HG02870 (cell line): ENCODE measurements at regions not wholly inside any gene's neighbourhood (a gene's known extent, or its start where the extent isn't known, plus 50 kb on each side); places are given as distances from the start of the nearest gene placed in this dataset.

Experiments
- ATAC-seq: cut with Tn5 transposase; IDR thresholded peaks from one replicate; pipeline ENCODE4 v1.9.1; 2021; ENCODE audit warnings: mild to moderate bottlenecking, moderate library complexity; ENCODE audit not compliant: unreplicated experiment

DNA sequence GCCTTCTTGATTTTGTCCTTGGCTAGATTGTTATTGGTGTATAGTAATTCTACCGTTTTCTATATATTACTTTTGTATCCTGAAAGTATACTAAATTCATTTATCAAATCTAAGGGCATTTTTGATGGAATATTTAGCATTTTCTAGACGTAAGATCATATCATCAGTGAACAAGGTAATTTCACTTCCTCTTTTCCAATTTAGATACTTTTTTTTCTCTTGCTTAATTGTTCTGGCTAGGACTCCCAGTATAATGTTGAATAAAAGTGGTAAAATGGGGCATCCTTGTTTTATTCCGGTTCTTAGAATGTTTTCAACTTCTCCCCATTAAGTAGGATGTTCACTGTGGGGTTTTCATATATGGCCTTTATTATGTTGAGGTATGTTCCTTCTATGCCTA, 260.7 kb downstream of the POLR1F start:
- ATAC-seq: no peak

DNA sequence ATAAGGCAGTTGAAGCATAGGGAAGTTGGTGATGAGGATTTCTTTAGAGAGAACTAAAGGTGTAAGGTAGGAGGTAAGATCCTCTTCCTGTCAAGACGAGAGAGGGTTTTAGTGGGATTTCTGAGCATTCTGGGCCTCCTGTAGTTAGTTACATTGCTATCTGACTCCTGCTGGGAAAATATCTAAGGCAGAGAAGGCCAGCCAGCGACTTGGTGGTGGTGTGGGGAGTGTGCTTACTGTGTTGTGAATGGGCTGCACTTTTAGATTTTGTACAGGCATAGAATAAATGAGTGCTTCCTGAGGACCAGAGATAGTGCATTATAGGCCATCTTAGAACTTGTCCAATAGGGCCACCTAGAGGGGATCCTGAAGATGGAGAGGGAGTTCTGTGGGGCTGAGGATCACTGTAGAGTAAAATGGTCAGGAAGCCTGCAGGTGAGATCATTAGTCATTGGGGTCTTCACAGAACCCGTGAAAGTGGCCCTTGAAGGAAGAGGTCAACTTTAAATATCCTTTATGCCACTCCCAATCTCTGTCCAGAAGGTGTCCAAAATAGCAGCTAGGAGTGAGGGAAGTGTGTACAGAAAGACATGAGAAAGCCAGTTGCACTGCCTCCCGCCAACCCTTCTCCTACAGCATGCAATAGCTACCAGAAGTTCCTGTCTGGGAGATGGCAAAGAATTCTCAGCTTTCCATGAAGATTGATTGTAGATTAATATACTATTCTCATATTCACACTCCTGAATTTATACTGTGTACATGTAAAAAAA, 266.6 kb downstream of the POLR1F start:
- no peak for ATAC-seq

DNA sequence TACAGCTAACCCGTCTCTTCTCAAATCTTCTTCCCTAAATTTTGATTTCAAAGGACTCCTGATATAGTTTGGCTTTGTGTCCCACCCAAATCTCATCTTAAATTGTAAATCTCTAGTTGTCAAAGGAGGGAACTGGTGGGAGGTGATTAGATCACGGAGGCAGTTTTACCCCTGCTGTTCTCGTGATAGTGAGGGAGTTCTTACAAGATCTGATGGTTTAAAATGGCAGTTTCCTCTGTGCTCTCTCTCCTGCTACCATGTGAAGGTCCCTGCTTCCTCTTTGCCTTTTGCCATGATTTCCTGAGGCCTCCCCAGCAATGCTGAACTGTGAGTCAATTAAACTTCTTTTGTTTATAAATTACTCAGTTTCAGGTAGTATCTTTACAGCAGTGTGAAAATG, 269.3 kb downstream of the POLR1F start:
- ATAC-seq: no peak

DNA sequence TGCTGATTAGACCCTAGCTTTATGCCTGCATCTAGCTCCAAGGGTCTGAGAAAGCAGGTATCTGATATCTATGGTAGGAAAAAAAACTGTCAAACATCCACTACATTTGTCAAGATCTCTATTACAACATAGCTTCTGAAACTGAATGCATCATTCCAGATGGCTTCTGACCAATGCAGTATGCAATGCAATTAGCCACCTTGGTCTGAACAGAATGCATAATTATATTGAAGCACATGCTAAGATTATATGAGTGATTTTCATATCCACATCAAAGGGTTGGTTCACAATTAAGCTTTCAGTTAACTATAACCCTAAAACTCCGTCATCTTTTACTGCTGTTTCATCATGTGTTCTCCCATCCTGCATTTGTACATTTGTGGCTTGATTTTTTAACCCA, 271.4 kb downstream of the POLR1F start:
- ATAC-seq: no peak

DNA sequence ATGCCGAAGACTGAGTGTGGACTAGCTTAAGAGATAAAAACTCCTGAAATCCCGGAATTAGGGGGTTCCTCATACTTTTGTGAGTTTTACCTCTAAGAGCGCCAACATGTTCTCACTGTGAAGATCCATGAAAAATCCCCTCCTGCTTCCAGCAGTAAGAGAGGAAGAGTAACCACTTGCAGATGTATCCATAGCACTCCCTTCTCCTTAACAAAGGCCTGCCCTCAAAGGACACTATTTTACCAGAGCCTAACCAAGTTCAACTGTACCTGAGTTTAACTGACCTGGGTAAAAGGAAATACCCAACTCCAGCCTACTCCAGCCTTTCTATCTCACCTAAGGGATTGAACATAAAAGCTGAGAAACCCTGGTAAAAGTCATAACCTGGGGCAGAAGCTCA, 280.9 kb downstream of the POLR1F start:
- ATAC-seq: no peak

DNA sequence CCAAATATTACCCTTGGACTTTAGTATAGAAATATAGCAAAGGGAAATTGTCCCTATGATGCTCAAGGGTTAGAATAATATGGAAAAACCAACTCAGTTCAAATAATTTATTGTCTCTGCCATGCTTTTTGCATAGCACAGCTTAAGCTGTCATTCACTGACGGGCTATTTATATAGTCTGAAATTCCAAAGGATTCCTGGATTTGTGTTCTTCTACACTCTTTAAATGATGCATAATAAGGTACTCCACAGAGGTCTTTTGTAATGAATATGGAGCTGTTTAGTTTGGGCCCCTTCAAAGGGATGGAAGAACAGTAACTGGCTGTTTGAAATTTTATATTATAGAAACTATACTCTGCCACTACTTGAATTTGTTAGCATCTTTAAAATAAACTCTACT, 276.6 kb upstream of the FERD3L start:
- no peak for ATAC-seq

DNA sequence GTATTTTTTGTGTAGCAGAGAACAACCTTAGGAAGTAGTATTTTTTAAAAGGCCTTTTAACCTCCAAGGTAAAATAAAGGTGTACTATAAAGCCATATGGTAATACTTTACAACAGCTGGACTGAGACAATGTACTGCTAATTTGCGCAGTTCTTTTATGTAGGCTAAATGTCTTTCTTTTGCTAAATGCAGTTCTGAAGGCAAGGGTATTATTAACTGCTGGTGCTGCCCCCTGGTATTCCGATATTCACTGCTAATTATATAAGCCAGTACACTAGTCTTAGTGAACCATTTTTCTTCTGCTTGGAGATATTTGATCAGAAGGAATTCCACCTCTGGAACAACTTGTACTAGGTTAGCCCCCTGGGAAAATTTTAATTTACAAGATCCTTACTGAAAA, 272.0 kb upstream of the FERD3L start:
- no peak for ATAC-seq

DNA sequence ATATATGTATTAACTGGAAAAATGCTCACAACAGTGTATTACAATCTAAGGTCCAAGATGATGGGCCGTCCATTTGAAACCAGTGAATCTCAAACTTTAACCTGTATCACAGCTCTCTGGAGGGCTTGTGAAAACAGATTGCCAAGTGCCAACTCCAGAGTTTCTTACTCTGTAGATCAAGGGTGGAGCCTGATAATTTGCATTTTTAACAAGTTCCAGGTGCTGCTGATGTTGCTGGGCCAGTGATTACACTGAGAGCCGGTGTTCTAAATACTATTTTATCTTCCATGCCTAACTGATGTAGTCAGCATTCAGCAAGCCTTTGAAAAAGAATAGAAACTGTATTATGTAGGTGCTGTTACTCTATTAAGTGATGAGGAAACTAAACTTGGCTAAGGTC, 269.9 kb upstream of the FERD3L start:
- no peak for ATAC-seq

DNA sequence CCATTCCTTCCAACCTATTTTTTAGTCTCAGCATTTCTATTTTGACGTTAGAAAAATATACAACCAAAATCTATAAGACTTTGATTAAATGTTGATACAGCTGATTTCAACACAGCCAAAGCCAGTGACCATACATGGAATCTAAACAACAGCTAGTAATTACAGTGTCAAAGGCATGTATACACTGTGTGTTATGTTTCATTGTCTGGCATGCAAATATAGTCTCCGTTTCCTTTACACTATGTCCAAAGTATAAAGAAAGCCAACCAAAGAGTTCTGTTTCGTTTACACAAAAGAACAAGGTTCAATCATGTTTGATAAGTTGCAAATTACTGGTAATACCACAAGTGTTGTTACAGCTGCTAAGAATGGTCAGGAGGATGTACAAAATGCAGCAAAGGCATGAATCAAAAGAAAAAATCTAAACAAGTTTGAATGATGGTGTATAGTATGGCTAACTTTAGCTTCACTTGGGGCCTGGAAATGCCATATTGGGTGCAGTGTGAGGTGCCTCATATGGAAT, 268.3 kb upstream of the FERD3L start:
- no peak for ATAC-seq

DNA sequence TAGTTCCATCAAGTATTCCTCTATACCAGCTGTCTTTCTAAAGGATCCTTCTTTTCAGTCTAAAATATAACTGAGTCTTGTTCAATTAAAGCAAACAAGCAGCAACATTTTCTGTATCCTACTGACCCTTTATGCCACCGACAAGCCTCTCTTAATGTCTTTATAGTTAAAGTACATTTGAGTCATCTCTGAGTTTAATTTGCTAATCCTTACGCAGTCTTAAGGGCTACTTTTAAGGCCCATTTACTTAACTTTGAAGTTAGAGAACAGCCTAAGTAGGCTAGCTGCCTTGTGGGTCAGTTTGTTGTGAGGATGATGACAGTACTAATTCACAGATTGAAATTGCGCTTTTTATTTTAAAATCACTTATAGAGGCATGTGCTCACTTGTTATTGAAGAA, 265.5 kb upstream of the FERD3L start:
- no peak for ATAC-seq

DNA sequence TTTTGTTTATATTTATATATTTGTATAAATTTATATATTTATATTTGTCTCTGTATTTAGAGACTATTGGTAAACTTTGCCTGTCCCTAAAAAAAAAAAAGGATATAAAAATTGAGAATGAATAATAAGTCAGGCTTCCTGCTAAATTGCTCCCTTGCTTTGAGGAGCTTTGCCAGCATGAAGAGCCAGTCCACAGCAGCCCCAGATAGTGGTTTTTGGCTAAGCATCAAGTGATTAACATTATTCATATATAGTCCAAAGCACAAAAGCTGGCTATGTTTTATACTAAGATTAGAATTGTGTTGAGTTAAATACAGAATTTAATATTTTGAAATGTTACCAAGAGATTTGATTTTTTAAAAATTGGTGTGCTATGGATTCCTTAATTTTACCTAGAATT, 264.9 kb upstream of the FERD3L start:
- ATAC-seq: no peak

DNA sequence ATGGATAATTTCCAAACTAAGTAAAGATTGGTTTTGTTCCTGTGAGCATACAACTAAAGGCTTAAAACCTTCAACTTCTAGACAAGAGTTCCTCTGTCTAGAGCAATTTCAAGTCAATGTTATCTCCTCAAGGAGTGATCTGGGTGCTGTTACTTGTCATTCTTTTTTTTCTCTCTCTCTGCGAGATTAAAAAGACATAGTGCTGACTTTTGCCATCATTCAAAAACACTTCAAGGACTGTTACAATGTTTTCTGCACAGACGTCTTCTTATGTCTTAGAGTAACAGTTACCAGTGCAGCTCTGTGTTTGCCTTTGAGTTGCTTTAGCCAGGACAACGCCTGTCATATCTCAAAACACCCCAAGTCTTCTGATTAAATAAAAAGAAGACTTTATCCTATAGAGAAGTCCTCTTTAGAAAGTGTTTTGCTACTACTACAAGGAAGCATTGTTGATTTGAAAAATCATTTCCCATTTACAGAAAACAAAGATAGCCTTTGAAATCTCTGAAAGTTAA, 263.5 kb upstream of the FERD3L start:
- no peak for ATAC-seq

DNA sequence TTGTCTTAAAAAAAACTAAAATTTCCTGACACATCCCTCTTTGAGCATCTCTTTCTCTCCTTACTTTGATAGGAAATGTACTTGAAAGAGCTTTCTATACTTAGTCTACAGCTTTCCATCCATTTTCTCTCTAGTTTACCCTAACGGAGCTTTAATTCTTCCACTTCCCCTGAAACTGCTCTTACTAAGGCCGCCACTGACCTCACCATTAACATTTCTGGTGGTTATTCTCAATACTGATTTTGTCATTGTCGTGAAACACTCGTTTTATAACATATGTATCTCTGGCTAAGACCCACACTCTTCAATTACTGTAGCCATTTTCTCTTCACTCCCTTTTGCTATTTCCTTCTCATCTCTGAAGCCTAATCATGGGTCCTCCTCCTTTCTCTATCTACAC, 262.0 kb upstream of the FERD3L start:
- ATAC-seq: peak; percentile 68

DNA sequence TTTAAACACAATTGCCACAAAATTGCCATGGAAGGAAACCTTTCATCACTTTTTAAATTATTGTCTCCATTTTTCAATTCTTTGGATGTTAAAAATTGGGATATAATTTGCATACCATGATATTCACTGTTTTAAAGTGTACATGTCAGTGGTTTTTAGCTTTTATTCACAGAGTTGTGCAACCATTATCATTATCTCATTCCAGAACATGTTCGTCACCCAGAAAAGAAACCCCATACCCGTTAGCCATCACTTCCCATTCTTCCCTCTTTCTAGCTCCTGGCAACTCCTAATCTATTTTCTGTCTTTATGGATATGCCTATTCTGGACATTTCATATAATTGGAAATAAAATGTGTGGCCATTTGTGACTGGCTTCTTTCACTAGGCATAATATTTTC, 260.3 kb upstream of the FERD3L start:
- no peak for ATAC-seq

DNA sequence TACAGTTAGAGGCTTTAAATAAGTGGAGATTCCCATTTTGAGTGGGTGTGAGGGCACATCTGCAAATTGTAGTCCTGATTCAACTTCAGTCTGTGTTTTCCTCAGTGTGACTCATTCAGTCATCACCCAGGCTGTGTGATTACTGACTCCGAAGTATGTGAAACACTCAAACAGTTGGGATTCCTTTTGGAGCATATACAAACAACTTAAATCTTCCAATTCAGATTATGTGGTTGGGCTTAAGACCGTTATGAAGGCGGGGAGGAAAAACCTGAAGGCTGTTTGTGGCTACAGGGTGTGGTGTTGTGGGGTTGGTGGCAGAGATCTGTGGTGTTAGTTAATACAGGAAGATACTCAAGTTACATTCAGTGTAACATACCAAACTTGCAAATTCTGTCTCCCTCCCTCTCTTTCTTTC, 259.7 kb upstream of the FERD3L start:
- ATAC-seq: no peak

DNA sequence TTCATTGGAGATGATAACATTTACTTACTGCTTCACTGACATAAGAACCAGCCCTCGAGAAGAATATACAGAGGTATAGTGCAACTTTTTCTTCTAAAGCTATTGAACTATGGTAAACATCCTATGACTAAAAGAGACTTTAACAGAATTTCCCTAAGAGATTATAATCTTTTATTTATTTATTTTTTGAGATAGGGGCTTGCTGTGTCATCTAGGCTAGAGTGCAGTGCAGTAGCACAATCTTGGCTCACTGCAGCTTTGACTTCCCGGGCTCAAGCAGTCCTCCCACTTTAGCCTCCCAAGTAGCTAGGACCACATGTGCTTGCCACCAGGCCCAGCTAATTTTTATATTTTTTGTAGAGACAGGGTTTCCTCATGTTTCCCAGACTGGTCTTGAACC, 258.5 kb upstream of the FERD3L start:
- ATAC-seq: no peak

DNA sequence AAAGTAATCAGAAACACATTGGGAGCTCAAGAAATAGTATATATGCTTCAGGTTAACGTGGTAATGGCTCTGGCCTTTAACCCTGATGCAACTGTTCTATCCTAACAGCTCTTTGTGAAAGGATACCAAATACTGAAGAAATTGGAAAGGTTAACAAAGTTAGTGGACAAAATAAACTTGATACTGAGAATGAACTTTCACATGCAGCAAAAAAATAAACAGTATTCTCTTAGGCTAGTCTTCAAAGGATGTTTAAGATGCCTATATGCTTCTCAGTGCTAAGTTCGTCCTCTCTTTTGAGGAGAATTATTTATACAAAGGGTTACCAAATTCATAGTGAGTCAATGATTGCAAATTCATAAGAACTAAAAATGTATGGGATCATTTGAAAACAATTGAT, 256.2 kb upstream of the FERD3L start:
- no peak for ATAC-seq

DNA sequence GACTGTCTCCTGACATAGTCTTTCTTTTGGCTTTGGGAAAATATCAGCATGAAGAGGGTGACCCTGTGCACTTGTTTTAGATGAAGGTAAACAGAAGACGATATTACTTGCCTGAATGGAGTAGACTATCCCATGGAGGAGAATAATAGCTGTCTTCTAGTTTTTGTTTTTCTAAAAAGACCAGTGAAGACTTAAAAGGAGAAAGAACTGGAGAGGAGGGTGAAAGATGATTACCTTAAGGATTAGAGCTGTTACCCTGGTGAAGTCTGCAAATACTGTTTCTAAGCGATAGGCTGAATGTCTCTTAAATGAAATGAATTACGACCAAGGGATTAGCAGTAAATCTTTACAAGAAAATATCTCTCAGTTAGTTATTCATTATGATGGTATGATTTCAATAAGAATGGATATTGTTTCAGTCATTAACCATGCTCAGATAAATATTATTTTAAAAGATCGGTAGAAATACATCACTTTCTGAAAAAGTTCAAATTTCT, 255.6 kb upstream of the FERD3L start:
- no peak for ATAC-seq

DNA sequence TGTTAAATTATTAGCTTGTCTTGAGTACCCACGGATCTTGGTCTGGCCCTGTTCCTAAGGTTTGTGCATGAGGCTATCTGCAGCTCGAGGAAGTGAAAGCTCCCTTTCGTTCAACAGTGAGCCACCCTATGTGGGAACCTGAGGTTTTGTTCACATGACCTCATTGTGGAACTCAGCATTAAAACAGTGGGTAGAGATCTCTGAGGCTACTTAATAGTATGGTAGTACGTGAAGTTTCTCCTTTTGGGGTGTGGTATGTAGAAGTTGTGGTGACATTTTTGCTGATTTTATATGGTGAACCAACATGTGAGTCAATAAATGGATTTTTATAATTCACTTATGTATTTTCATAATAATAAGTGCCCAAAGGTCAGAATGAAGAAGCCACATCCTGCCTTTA, 252.7 kb upstream of the FERD3L start:
- peak; percentile 85 for ATAC-seq

DNA sequence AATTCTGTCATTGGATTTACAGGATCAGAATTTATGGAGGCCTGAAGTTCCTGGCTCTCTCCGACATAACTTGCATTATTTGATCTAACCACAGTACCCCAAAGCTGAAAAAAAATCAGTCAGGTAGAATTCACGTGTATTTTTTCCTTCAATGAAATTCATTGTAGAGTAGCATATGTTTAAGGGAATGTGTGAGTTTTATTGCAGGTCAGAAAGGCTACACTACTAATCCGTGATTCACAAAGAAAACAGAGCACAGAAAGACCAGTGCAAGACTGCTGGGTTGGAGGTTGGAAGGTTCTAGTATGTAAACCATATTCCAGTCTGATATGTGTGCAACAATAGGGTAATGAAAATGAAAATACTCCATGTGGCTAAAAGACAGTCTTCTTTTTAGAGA, 247.0 kb upstream of the FERD3L start:
- no peak for ATAC-seq

DNA sequence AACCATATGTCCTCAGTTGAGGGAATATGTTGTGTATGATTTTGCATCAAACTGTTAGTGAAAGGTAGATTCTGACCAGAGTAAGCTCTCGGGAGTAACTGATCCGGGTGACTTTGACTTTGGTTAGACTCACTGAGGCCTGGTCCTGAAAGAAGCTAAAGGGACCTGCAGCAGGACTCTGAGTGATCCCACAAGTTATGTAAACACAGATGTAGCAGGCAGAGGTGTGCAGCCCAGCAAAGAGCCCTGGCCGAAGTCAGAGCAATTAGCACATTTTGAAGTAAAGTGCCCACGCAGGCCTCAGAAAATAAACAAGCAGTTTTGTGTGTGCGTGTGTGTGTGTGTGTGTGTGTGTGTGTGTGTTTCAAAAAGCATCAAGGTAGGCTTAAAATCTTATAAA, 245.6 kb upstream of the FERD3L start:
- no peak for ATAC-seq

DNA sequence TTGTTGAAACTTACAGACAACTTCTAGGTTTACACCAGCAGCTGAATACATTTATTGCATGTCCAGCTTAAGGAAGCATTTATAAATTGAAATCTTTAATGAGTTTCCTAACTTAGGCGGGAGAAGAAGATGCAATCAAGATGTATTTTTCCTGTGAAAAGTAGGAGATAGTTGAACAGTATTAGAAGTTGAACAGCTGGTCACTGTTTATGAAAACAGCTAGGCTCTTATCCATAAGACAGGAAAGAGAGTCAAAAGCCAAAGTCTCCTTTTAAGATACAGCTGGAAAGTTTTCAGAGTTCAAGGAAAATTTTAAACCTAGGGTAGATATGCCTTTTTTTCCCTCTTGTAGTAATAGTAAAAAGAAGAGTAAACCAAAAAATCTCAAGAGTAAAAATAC, 236.1 kb upstream of the FERD3L start:
- no peak for ATAC-seq

DNA sequence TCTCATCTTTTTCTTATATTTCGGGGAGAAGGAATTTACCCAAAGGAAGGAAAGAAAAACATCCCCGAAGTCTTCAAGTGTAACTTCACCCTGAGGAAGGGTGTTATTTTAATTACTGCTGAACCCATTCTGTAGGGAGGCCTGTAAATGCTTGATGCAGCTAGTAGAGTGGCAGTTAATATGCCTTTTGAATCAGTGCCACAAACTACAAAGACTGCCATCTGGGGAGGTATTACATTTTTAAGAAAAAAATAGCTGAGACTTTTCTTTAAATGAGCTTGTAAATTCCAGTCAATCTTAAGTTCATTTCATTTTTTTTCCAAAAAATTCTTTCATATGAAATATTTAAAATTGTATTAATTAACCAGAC, 233.1 kb upstream of the FERD3L start:
- no peak for ATAC-seq
